ENCODE measurements at regions not wholly inside any gene's neighbourhood (a gene's known extent, or its start where the extent isn't known, plus 50 kb on each side); places are given as distances from the start of the nearest gene placed in this dataset.

DNA sequence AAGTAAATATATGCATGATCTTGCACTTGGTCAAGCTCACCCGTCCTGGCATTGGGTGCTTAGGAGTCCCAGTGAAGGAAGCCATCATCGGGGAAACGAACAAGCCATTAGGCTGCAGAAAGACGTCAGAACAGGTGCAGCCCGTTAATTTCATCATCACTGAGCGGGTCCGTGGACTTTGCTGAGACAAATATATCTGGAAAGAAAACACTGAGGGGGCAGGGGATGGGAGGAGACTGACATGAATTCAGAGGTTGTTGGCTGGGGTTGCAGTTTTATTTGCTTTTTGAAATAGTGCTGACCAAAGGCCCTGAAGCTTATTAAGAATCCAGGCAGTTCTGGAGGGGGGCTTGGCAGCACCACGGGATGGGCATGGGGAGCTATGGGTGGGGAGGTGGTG is 207.2 kb downstream of the ENGASE start:
- no peak for DNase-seq (ENCODE audit: extremely low spot score)
- ChIA-PET CTCF (no interaction called here), POLR2A (no interaction called here)
- TF ChIP-seq HDGF (IDR thresholded peaks at IDR 0.05; ENCODE audit: borderline replicate concordance) (no peak), BHLHE40 (IDR thresholded peaks at IDR 0.05; ENCODE audit: borderline replicate concordance) (no peak)

DNA sequence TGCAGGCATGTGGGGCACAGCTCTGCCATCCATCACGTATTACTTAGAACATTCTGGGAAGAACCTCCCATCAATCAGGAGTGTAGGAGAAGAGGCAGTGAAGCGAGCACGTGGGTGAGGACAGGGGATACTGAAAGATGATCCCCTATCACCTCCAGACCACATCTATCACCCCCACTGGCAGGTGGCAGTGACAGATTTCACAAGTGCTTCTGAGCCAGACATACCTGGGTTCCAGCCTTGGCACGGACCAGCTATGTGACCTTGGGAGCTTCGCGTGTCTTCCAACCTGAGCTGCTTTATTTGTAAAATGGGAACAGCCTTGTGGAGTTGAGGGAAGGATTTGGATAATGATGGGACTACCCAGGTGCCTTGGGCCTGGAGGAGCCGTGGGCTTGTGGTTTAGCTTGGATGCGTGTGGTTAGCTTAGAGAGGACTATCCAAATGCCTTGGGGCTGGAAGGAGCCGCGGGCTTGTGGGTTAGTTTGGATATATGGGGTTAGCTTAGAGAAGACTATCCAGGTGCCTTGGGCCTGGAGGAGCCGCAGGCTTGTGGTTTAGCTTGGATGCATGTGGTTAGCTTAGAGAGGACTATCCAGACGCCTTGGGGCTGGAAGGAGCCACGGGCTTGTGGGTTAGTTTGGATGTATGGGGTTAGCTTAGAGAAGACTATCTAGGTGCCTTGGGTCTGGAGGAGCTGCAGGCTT is 206.4 kb downstream of the ENGASE start:
- ChIA-PET POLR2A (interaction anchor here (0.8 kb wide), 1 partner anchor 10 kb away, joined by 3 read pairs; no protein-coding TSS in a partner anchor), CTCF (no interaction called here)
- no peak for TF ChIP-seq SP1 (IDR thresholded peaks at IDR 0.05)
- no peak for TF ChIP-seq CTBP1 (IDR thresholded peaks at IDR 0.05; ENCODE audit: borderline replicate concordance)
- no peak for TF ChIP-seq ARNT (IDR thresholded peaks at IDR 0.05)
- no peak for TF ChIP-seq HDGF (IDR thresholded peaks at IDR 0.05; ENCODE audit: borderline replicate concordance)
- TF ChIP-seq ELF4 (IDR thresholded peaks at IDR 0.05): no peak
- TF ChIP-seq FOXK2 (IDR thresholded peaks at IDR 0.05): no peak
- TF ChIP-seq TARDBP (IDR thresholded peaks at IDR 0.05): no peak
- TF ChIP-seq LEF1 (IDR thresholded peaks at IDR 0.05; ENCODE audit: borderline replicate concordance): no peak
- no peak for TF ChIP-seq SUZ12 (IDR thresholded peaks at IDR 0.05)
- no peak for TF ChIP-seq NFRKB (IDR thresholded peaks at IDR 0.05)
- no peak for TF ChIP-seq BHLHE40 (IDR thresholded peaks at IDR 0.05; ENCODE audit: borderline replicate concordance)
- no peak for TF ChIP-seq ZNF384 (IDR thresholded peaks at IDR 0.05)
- TF ChIP-seq, protein P1, sequence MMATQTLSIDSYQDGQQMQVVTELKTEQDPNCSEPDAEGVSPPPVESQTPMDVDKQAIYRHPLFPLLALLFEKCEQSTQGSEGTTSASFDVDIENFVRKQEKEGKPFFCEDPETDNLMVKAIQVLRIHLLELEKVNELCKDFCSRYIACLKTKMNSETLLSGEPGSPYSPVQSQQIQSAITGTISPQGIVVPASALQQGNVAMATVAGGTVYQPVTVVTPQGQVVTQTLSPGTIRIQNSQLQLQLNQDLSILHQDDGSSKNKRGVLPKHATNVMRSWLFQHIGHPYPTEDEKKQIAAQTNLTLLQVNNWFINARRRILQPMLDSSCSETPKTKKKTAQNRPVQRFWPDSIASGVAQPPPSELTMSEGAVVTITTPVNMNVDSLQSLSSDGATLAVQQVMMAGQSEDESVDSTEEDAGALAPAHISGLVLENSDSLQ (IDR thresholded peaks at IDR 0.05): no peak
- TF ChIP-seq FOXA1 (IDR thresholded peaks at IDR 0.05): no peak
- no peak for TF ChIP-seq L3MBTL2 (conservative IDR thresholded peaks at IDR 0.05)
- no peak for TF ChIP-seq FOXM1 (IDR thresholded peaks at IDR 0.05; ENCODE audit: borderline replicate concordance)
- no peak for DNase-seq (ENCODE audit: extremely low spot score)

DNA sequence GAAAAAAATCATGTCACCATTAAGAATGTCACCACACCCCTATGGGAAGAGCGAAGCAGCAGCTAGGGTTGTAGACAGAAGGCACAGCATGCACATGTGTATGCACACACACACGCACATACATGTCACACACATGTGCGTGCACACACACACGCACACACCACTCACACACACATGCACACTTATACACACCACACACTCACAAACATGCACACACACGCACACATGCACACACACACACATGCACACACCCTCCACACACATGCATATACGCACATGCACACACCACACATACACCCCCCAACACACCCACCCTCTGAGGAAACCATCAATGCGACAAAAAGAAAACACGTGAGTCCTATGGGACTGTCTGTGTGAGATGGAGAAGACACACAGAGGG is 205.4 kb downstream of the ENGASE start:
- no peak for DNase-seq (ENCODE audit: extremely low spot score)
- no peak for TF ChIP-seq ARNT (IDR thresholded peaks at IDR 0.05)
- TF ChIP-seq, protein P1 (IDR thresholded peaks at IDR 0.05): no peak
- no peak for TF ChIP-seq LEF1 (IDR thresholded peaks at IDR 0.05; ENCODE audit: borderline replicate concordance)
- TF ChIP-seq TARDBP (IDR thresholded peaks at IDR 0.05): no peak
- TF ChIP-seq HDGF (IDR thresholded peaks at IDR 0.05; ENCODE audit: borderline replicate concordance): no peak
- TF ChIP-seq ELF4 (IDR thresholded peaks at IDR 0.05): no peak
- no peak for TF ChIP-seq CTBP1 (IDR thresholded peaks at IDR 0.05; ENCODE audit: borderline replicate concordance)
- TF ChIP-seq SUZ12 (IDR thresholded peaks at IDR 0.05): no peak
- no peak for TF ChIP-seq FOXM1 (IDR thresholded peaks at IDR 0.05; ENCODE audit: borderline replicate concordance)
- TF ChIP-seq NFRKB (IDR thresholded peaks at IDR 0.05): no peak
- no peak for TF ChIP-seq SP1 (IDR thresholded peaks at IDR 0.05)
- CTCF ChIA-PET: no interaction called here
- POLR2A ChIA-PET: no interaction called here

DNA sequence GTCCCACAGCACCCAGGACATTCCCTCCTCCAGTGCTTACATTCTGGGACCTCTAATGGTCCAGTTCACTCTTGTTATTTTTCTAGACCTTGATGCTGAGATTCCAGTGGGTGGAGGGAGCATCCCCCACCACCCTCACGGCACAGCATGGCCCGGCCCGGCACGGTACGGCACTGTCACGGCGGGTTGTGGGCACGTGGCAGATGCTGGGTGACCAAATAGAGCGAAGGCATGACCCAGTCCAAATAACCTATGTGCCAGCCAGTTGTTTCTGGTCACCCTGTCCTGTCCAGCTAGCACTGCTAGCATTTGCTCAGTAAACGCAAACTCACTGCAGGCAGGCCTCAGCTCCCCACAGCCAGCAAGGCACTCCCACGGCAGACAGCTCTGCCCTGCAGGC is 204.7 kb downstream of the ENGASE start:
- ChIA-PET POLR2A (no interaction called here), CTCF (no interaction called here)
- TF ChIP-seq ARNT (IDR thresholded peaks at IDR 0.05): no peak
- no peak for TF ChIP-seq BHLHE40 (IDR thresholded peaks at IDR 0.05; ENCODE audit: borderline replicate concordance)
- TF ChIP-seq HDGF (IDR thresholded peaks at IDR 0.05; ENCODE audit: borderline replicate concordance): no peak
- no peak for TF ChIP-seq FOXA1 (IDR thresholded peaks at IDR 0.05)
- TF ChIP-seq LEF1 (IDR thresholded peaks at IDR 0.05; ENCODE audit: borderline replicate concordance): no peak
- no peak for TF ChIP-seq CTBP1 (IDR thresholded peaks at IDR 0.05; ENCODE audit: borderline replicate concordance)
- TF ChIP-seq SUZ12 (IDR thresholded peaks at IDR 0.05): no peak
- no peak for TF ChIP-seq FOXM1 (IDR thresholded peaks at IDR 0.05; ENCODE audit: borderline replicate concordance)
- no peak for TF ChIP-seq ZNF384 (IDR thresholded peaks at IDR 0.05)
- no peak for TF ChIP-seq SP1 (IDR thresholded peaks at IDR 0.05)
- TF ChIP-seq NFRKB (IDR thresholded peaks at IDR 0.05): no peak
- TF ChIP-seq, protein P1 (IDR thresholded peaks at IDR 0.05): no peak
- no peak for TF ChIP-seq ELF4 (IDR thresholded peaks at IDR 0.05)
- TF ChIP-seq TARDBP (IDR thresholded peaks at IDR 0.05): no peak
- TF ChIP-seq FOXK2 (IDR thresholded peaks at IDR 0.05): no peak
- TF ChIP-seq L3MBTL2 (conservative IDR thresholded peaks at IDR 0.05): no peak
- DNase-seq (ENCODE audit: extremely low spot score): no peak

DNA sequence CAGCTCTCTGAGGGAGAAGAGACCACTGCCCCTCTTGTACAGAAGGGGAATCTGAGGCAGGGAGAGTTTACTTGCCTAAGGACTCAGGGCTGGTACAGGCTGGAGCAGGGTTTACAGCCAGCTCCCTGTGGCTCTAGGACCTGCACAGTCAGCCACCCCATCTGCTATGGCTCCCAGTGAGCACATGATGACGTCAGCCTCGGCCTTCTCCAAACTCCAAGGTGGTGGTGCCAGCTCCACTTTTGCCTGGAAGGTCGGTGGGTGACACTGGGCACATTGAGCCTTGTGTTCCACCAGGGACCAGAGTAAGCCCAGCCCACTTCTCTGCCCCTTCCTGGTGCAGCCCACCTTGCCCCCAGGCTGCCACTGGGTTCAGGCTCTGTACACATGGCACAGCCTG is 202.2 kb downstream of the ENGASE start:
- ChIA-PET CTCF (interaction anchor here (0.8 kb wide), 1 partner anchor 124 kb away, joined by 3 read pairs; no protein-coding TSS in a partner anchor), POLR2A (no interaction called here)
- DNase-seq (ENCODE audit: extremely low spot score): no peak
- TF ChIP-seq ZNF384 (IDR thresholded peaks at IDR 0.05) (no peak), FOXM1 (IDR thresholded peaks at IDR 0.05; ENCODE audit: borderline replicate concordance) (no peak), TARDBP (IDR thresholded peaks at IDR 0.05) (no peak), LEF1 (IDR thresholded peaks at IDR 0.05; ENCODE audit: borderline replicate concordance) (no peak), FOXK2 (IDR thresholded peaks at IDR 0.05) (no peak)

DNA sequence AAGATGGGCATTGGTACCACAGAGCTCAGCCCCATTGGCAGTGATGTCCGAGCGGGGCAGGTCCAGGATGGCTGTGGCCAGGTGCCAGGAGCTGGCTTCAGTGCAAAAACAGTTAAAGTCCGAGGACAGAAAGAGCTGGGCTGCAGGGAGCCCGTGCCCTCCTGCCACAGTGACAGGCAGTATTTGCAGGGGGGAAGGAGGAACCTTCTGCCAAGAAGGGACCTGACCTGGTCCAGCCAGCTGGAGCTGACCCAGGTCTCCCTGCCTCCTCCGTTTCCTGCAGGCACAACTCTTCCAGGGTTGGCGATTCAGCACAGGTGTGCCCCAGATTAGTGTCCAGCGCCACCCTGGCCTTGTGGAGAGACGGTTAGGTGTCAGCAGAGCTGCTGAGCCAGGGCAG is 199.0 kb downstream of the ENGASE start:
- CTCF ChIA-PET: no interaction called here
- no peak for TF ChIP-seq L3MBTL2 (conservative IDR thresholded peaks at IDR 0.05)
- no peak for TF ChIP-seq FOXA1 (IDR thresholded peaks at IDR 0.05)
- TF ChIP-seq ELF4 (IDR thresholded peaks at IDR 0.05): no peak
- no peak for DNase-seq (ENCODE audit: extremely low spot score)
- POLR2A ChIA-PET: no interaction called here
